ENCODE measurements at regions not wholly inside any gene's neighbourhood (a gene's known extent, or its start where the extent isn't known, plus 50 kb on each side); places are given as distances from the start of the nearest gene placed in this dataset.

DNA sequence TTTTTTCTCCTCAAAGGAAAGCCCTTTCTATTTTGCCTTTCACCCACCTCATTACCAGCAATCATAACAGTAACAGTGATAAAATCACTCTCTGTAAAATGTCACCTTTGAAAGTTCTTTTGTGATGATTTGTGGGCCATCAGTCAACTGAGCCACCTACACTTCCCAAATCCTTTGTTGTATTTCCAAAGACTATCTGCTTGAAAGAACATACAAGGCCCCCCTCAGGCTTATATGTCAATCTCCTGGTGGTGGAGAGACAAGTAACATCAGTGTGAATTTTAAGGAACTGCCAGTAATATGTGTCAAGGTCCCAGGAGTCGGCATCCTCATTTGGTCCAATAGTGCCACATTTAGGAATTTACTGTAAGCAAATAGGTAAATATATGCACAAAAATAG, 161.1 kb upstream of the EOMES start:
- H3K4me1 ChIP-seq = peaks cover 0 to 29% (median 12%) of the 10 kb centered on the region in 6 donors
- H3K27me3 ChIP-seq (replicated peaks in 1 of 7) = no peaks in the 10 kb centered on the region
- H3K9me3 ChIP-seq = no peaks in the 10 kb centered on the region
- no peaks in the 10 kb centered on the region for H3K36me3 ChIP-seq
- WGBS, 5 donors = 74 to 92% (median 83%) methylated on average over 1 of the region's 1 CpG
- no peak for DNase-seq
- no peak overlapping the region for H3K27ac ChIP-seq
- TF ChIP-seq POLR2AphosphoS5 (IDR thresholded peaks at IDR 0.05) (no peak), POLR2A (IDR thresholded peaks at IDR 0.05) (no peak)
- TF ChIP-seq, protein P1, sequence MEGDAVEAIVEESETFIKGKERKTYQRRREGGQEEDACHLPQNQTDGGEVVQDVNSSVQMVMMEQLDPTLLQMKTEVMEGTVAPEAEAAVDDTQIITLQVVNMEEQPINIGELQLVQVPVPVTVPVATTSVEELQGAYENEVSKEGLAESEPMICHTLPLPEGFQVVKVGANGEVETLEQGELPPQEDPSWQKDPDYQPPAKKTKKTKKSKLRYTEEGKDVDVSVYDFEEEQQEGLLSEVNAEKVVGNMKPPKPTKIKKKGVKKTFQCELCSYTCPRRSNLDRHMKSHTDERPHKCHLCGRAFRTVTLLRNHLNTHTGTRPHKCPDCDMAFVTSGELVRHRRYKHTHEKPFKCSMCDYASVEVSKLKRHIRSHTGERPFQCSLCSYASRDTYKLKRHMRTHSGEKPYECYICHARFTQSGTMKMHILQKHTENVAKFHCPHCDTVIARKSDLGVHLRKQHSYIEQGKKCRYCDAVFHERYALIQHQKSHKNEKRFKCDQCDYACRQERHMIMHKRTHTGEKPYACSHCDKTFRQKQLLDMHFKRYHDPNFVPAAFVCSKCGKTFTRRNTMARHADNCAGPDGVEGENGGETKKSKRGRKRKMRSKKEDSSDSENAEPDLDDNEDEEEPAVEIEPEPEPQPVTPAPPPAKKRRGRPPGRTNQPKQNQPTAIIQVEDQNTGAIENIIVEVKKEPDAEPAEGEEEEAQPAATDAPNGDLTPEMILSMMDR (IDR thresholded peaks at IDR 0.05 in 8 of 11, conservative IDR thresholded peaks at IDR 0.05 in 3 of 11) = no peak
- no peak overlapping the region for H3K4me3 ChIP-seq
- intact Hi-C loops (cut with DNase I; ENCODE audit: low total_unique reads) = no loop called here

DNA sequence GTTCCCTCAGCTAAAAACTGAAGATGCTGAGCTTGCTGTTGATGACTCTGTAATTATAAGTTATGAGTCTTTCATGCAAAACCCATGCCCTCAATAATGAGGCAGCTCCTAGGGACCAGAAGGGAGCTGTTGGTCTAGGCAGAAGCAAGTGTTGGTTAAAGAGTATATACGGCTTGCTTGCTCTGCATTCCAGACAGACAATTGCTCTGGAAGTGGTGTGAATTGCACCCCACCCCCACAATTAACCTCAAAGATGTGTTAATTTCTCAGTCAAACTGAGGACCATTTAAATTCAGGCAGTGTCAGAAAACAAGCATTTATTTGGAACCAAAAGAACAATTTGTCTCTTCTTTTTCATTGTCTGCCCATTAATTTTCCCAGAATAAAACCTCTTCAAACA, 163.5 kb upstream of the EOMES start:
- DNase-seq = no peak
- Histone ChIP-seq H3K36me3 (no peaks in the 10 kb centered on the region), H3K4me3 (no peak overlapping the region), H3K4me1 (peaks cover 0 to 19% (median 9%) of the 10 kb centered on the region in 6 donors), H3K27me3 (replicated peaks in 1 of 7) (no peaks in the 10 kb centered on the region), H3K9me3 (no peaks in the 10 kb centered on the region), H3K27ac (no peak overlapping the region)
- TF ChIP-seq POLR2AphosphoS5 (IDR thresholded peaks at IDR 0.05) (no peak), POLR2A (IDR thresholded peaks at IDR 0.05) (no peak)
- TF ChIP-seq, protein P1 (IDR thresholded peaks at IDR 0.05 in 8 of 11, conservative IDR thresholded peaks at IDR 0.05 in 3 of 11) = no peak
- intact Hi-C loops (cut with DNase I; ENCODE audit: low total_unique reads) = no loop called here
- WGBS, 5 donors = 44 to 77% (median 59%) methylated on average over 1 of the region's 1 CpG

DNA sequence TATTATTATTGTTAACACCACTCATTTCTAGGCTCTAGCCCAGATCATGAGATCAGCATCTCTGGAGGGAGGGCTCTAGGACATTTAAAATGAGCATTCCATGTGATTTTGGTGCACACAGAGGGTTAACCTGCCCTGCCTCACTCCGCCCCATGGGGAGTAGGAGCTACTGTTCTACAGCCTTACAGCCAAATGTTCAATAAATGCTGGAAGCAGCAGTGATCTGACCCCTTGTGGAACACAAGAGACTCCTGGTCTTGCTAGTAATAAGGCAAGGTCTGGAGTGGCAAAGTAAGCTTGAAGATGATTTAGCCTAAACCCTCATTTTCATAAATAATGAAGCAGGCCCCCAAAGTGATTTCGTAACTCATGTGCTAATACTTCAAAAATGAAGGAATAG, 166.4 kb upstream of the EOMES start:
- intact Hi-C loops (cut with DNase I; ENCODE audit: low total_unique reads) = no loop called here
- 61 to 78% (median 70%) methylated on average over 2 of the region's 2 CpGs for WGBS, 5 donors
- Histone ChIP-seq H3K4me1 (no peaks in the 10 kb centered on the region), H3K27ac (no peak overlapping the region), H3K4me3 (no peak overlapping the region), H3K9me3 (peaks cover 0 to 23% (median 15%) of the 10 kb centered on the region in 8 donors), H3K36me3 (no peaks in the 10 kb centered on the region), H3K27me3 (replicated peaks in 1 of 7) (no peaks in the 10 kb centered on the region)
- DNase-seq = no peak
- no peak for TF ChIP-seq POLR2A (IDR thresholded peaks at IDR 0.05)
- no peak for TF ChIP-seq POLR2AphosphoS5 (IDR thresholded peaks at IDR 0.05)
- TF ChIP-seq, protein P1 (IDR thresholded peaks at IDR 0.05 in 8 of 11, conservative IDR thresholded peaks at IDR 0.05 in 3 of 11) = no peak

DNA sequence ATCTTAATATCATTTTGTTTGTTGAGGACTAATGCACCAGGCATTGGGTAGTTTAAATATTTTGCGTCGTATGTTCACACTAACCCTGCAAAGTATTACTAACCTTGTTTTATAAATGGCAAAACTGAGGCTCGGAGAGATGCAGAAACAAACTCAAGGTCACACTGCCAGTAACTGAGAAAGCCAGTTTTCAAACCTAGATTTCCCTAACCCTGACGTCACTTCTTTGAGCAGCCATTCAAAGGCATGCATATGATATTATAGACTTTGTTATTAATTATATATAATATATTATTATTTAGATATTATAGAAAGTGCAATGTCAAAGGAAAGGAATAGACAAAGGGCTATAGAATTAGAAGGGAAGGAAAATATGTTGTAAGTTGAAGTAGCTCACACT, 167.6 kb upstream of the EOMES start:
- intact Hi-C loops (cut with DNase I; ENCODE audit: low total_unique reads) = no loop called here
- no peak for DNase-seq
- Histone ChIP-seq H3K4me3 (no peak overlapping the region), H3K36me3 (no peaks in the 10 kb centered on the region), H3K27me3 (replicated peaks in 1 of 7) (no peaks in the 10 kb centered on the region), H3K27ac (no peak overlapping the region), H3K4me1 (no peaks in the 10 kb centered on the region), H3K9me3 (peaks cover 0 to 27% (median 19%) of the 10 kb centered on the region in 8 donors)
- 89 to 95% (median 91%) methylated on average over 4 of the region's 4 CpGs for WGBS, 5 donors
- TF ChIP-seq POLR2A (IDR thresholded peaks at IDR 0.05) (no peak), POLR2AphosphoS5 (IDR thresholded peaks at IDR 0.05) (no peak)
- TF ChIP-seq, protein P1 (IDR thresholded peaks at IDR 0.05 in 8 of 11, conservative IDR thresholded peaks at IDR 0.05 in 3 of 11) = no peak
